HepG2 (cell line): ENCODE measurements at regions not wholly inside any gene's neighbourhood (a gene's known extent, or its start where the extent isn't known, plus 50 kb on each side); places are given as distances from the start of the nearest gene placed in this dataset.

Experiments
- small RNA-seq, 3 experiments: library from RNA; depleted of rRNA; stranded (forward); fragments of <200 nt; gene quantifications; one replicate each; pipeline ENCODE3, GENCODE V24; 2012; ENCODE audit warnings: low read depth in 2 of 3, low replicate concordance in 1 of 3; ENCODE audit not compliant: insufficient read length in 3 of 3, insufficient read depth in 2 of 3

Small RNAs in the stretch of these regions (small RNA-seq; reads per million reads assigned to genes)
- gene AC113367.2, result 0 reads per million in 3 experiments
- 0 to 3.9 (median 0) reads per million in 3 experiments for gene RNU7-53P
